HG03571 (cell line): ENCODE measurements at regions not wholly inside any gene's neighbourhood (a gene's known extent, or its start where the extent isn't known, plus 50 kb on each side); places are given as distances from the start of the nearest gene placed in this dataset.
"Not testable (repeated sequence)": the region's sequence is repeated elsewhere in the genome, so short reads cannot be mapped to it uniquely, and the experiment has no call there.

ENCODE experiments used
- ATAC-seq: cut with Tn5 transposase; IDR thresholded peaks from one replicate; pipeline ENCODE4 v1.9.1; 2021; ENCODE audit not compliant: unreplicated experiment

DNA sequence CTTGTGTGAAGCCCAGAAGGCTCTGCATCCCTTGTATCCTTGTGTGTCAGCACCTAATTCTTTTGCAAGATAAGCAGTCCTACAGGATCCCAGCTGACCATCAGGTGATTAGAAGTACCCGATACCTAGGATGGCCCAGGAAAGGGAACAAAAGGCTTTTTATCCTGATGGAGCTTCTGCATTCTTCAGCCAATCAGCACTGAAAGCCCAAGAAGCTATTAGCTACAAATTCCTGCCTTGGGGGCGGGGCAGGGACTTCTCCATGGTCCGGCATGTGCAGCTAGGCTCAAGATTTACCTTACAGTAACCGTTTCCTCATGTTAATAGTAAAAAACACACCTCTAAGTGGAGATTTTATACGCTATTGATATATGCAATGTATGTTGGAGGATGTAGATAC is 264.6 kb upstream of the THUMPD2 start:
- ATAC-seq, result no peak

DNA sequence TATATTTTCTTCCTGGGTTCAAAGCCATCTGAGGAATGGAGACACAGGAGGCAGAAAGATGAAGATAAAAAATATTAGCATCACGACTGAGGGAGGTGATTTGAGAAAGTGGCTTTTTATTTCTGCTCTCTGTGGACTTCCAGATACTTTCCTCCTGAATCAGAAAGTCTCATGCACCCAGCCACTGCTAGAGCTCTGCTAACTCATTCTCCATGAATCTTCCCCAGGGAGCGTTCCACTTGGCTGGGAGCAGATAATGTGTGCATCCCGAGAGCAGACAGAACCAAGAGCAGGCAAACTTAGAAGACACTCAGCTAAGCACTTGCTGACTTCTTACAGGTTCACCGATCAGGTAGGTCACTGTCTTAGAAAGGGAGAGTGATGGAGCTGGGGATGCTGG is 264.1 kb upstream of the THUMPD2 start:
- ATAC-seq, result no peak

DNA sequence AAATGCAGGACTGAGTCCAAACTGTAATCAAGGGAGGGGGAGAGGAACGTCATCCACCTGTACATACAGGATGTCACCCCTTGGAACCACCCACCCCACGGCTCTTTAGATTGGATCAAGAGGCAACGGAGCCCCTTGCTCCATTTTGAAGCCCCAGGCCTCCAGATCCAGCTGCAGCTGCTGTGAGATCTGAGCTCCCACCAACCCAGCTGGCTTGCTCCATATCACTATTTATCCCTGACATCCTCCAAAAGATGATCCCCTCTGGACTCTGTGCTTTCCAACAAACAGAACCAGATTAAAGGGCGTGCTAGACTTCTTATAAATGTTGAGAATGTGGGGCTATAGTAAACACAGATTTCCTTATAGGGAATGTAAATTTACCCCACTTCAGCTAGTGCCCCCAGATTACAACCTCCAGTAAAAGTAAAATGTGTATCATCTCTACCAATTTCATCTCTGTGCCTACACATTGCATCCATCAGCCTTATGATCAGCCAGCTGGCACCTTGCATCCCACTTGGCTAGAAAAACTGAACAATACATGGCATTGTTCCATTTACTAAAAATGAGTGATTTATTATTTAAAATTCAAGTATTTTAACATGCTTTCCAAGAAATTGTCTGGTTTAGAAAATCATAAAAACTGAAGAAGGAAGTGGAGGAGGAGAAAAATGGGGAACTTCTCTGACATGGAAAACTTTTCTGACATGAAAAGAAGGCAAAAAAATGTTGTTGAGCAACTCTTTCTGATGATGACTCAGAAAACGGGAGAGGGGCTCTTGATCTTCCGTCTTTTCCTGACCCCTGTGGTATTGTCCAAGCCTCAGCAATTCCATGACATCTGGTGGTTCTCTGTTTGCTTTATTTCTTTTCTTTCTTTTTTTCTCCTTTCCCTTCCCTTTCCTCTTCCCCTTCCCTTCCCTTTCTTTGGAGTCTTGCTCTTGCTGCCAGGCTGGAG is 262.6 kb upstream of the THUMPD2 start:
- no peak for ATAC-seq

DNA sequence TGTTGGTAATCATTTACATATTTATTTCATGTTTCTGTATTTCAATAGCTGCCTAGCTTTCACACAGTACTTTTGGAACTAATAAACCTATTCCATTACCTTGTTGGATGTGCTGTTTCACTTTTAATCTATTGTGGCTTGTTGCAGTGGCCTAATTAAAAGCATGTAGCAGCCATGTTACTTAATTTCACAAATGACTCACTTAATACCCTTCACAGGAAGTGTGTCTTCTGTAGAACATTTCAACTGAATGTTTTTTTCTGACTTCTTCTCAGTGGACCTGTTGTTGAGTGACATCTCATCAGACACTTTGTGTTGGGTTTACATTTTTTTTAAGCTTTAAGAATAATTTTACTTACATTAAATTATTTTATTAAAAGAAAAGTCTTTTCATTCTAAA is 260.5 kb upstream of the THUMPD2 start:
- no peak for ATAC-seq

DNA sequence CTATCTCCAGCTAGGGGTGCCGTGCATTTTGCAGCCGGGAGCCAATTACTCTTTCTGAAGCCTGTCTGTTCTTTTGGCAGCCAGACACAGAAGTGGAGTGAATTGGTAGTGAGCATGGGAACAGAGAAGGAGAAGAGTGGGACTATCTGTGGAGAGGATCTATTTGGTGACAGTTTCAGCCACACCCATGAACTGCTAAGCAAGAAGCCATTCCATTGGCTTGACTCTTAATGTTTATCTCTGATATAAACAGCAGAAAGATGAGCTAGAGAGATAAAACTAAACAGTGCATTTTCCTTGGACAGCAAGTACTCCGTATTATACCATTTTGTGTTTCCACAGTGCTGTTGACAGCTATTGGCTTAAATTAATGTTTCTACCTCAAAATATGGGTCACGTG is 259.6 kb upstream of the THUMPD2 start:
- ATAC-seq, result no peak

DNA sequence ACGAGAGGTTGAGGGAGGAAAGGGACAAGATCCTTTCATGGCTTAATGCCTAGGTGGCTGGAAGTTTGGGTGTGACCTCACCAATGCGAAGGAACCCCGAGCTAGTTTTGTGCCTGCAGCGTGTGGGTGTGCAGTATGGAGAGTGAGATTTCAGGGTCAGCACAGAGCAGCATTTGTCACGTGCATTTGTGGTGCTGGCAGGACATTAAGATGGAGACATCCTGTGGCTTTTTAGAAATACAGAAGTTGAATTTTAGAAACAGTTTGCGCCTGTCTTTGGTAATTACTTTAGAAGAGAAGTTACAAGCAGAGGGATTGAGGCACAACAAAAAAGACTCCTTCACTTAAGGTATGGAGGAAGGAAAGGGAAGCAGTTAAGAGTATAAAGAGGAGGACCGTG is 258.2 kb upstream of the THUMPD2 start:
- ATAC-seq, result no peak

DNA sequence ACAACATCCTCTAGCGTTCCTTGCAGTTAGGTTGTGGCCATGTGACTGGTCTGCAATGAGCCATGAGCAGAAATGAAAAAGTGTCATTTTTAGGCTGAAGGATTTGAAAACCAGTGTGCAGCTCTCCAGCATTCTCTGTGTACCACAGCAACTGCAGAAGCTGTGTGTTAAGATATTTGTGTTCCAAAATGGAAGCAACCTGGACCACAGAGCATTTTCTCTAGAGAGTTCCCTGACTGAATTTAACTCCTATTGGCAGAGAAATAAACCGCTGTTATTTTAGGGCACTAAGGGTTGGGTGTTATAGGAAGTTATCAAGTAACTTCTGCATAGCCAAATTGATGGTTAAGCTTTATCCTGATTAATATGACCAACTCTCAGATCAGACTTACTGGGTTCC is 257.2 kb upstream of the THUMPD2 start:
- ATAC-seq, result no peak

DNA sequence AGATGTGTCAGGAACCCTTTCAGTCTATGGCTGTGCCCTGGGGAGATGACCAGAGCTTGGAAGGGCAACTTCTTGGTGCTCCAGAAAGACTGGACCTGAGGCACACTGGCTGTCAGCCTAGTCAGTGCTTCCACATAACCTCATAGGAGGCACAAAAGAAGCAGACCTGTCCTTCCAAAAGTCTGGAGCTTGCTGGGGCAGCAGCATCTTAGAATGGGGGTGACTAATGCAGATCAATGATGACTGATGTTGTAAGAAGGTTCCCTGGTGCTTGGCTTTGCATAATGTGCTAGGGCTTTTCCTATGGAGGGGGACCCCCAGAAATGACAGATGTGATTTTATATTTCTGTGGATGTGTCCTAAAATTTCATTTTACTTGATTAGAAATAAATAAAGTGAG is 255.7 kb upstream of the THUMPD2 start:
- ATAC-seq, result no peak

DNA sequence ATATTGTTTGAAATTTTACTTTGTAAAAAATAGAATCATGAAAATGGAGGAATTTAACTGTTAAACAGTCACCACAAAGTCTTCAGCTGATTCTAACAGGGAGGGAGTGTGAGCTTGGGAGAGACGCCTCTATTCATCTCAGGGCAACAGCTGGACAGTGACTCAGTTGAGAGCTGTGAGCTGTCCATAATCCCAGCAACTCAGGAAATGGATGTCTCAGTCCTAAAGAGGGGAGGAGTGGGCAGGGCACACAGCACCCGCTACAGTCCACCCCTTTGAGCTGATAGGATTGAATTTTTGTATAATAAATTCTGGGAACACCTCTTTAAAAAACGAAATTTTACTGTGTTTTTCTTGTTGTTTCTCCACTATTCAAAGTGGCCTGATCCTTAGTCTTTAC is 255.1 kb upstream of the THUMPD2 start:
- ATAC-seq, result no peak

DNA sequence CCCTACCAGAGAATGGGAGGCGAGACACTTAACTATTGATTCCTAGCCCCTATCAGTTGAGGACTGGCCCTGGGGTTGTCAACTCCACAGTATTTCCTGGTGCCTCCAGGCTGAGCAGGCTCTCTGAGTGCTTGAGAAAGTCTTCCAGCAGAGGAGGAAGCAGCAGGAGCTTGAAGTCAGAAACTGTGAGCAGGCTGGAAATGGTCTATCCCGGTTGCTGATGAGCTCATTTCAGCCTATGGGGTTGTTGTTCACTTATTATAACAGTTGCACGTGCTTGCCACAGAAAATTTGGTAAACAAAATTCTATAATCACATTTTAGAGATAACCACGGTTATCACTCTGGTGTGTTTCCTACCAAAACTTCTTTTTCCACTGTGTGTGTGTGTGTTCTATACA is 254.7 kb upstream of the THUMPD2 start:
- no peak for ATAC-seq

DNA sequence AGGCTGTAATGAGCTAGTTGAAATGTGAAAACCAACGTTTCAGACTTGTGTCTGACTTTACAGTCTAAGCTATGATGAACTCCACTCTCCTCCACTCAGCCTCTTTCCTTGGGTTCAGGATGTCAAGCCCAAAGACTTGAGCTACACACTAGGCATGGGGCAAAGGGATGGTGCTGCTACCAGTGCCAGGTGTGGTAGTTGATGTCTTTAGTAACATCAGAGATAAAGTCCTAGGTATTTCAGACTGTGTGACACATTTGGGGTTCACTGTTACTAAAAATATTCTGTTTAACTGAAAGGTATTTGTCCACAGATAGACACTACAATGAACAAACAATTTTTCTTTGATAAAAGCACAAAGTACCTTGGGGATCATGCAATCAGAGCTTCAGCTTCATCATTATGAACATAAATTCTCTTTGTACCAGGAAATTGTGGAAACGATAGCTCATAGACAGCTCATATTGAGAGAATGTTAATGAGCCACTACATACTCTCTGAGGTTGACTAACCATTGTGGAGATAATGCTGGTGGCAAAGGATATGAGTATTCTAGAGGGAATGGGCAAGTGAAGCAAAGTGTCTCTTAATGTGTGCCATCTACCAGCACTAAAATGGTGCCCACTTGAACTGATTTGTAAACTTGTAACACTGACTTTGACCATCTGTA is 253.7 kb upstream of the THUMPD2 start:
- no peak for ATAC-seq

DNA sequence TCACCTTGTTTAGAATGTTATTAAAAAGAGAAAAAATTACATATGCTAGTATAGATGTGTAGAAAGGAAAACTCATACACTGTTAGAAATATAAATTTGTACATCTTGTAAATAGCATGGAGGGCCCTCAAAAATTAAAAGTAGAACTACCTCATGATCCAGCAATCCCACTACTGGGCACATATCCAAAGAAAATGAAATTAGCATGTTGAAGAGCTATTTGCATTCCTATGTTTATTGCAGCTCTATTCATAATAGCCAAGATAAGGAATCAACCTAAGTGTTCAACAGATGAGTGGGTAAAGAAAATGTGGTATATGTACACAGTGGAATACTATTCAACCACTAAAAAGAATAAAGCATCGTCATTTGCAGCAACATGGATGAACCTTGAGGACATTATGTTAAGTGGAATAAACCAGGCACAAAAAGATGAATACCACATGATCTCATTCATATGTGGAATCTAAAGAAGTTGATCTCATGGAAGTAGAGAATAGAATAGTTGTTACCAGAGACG is 251.5 kb upstream of the THUMPD2 start:
- no peak for ATAC-seq

DNA sequence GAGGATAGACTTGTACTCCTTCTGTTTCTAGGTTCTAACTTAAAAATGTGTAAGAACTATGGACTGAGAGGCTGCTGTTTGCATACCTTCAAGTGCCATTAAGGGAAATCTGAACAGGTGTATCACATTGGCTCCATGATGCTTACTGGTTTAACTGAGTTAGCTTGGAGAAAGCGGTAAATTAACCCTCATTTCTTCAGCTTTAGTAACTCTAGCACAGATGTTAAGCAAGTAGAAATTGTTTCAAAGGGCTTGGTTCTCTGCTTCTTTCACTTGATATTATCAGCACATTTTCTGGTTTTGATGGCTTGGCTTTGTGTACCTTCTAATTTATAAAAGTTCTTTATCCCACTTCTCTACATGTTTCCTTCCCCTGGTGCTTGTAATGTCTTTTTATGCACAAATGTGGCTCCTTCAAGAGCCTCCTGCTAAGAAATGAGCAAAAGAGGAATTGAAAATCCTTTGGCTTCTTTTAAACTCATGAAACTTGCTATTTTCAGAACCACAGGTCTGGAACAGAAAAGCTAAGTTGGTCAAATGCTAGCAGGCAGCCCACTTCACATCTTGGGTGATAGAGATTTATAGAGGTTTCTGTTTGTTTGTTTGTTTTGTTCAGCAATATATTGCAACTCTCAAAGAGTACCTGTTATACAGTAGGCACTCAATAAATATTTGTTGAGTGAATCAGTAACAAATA is 249.9 kb upstream of the THUMPD2 start:
- ATAC-seq, result no peak

DNA sequence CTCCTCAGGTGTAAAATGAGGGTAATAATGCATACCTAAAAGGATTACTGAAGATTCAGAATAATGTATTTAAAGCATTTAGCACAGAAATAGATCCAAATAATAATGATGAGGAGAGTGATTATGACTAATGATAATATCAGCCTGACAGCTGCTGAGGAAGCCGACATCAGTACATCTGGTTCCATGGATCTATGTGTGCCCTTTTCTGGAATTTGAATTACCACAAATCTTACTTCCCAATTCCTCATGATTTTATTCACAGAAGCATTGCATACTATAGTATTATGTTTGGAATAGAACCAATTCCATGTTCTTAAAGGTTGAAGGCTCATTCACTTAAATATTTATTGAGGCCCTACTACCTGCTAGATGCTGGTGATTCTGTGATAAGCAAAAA is 248.9 kb upstream of the THUMPD2 start:
- ATAC-seq, result no peak

DNA sequence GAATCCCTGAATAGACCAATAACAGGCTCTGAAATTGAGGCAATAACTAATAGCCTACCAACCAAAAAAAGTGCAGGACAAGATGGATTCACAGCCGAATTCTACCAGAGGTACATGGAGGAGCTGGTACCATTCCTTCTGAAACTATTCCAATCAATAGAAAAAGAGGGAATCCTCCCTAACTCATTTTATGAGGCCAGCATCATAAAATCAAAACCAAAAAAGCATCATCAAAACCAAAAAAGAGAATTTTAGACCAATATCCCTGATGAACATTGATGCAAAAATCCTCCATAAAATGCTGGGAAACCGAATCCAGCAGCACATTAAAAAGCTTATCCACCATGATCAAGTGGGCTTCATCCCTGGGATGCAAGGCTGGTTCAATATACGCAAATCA is 246.2 kb upstream of the THUMPD2 start:
- ATAC-seq, result not testable (repeated sequence)

DNA sequence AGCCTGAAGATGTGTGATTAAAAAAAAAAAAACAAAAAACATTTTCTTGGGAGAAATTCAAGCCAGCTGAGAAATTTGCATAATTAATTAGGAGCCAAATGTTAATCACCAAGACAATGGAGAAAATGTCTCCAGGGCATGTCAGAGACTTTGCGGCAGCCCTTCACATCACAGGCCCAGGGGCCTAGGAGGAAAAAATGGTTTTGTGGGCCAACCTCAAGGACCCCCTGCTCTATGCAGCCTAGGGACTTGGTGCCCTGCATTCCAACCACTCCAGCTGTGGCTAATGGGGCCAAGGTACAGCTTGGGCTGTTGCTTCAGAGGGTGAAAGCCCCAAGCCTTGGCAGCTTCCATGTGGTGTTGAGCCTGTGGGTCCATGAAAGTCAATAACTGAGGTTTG is 241.9 kb upstream of the THUMPD2 start:
- ATAC-seq, result no peak

DNA sequence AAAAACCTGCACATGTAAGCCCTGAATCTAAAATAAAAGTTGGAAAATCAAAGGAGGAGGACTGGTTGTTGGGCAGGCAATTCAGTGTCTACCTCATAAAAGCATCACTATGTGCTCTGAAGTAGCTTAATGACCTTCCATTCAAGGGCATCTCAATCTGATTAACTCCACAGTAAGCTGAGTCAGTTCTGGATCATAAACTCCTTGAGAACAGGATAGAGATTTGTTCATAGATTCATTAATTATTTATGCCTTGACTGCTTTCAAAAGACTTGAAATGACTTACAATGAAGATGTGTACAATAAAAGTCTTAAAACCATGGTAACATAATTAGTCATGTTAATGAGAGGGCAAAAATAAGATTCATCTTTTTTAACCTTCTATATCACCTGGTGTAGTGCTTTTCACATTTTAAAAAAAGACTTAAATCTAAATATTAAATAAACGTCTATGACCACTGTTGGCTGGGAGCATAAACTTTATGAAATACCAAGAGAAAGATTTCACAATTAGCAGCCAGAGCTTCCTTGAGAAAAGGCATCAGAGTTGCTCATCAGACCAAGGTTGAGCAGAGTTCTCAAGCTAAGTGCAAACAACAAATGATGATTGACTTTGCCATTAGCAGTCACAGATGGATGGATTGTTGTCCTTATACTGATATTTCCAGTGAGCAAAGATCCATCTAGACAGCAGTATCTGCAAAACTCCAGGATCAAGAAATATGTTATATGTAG is 237.3 kb upstream of the THUMPD2 start:
- ATAC-seq, result no peak

DNA sequence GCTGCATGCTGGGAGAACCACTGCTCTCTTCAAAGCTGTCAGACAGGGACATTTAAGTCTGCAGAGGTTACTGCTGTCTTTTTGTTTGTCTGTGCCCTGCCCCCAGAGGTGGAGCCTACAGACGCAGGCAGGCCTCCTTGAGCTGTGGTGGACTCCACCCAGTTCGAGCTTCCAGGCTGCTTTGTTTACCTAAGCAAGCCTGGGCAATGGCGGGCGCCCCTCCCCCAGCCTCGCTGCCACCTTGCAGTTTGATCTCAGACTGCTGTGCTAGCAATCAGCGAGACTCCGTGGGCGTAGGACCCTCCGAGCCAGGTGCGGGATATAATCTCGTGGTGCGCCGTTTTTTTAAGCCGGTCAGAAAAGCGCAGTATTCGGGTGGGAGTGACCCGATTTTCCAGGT is 234.9 kb upstream of the THUMPD2 start:
- ATAC-seq, result not testable (repeated sequence)

DNA sequence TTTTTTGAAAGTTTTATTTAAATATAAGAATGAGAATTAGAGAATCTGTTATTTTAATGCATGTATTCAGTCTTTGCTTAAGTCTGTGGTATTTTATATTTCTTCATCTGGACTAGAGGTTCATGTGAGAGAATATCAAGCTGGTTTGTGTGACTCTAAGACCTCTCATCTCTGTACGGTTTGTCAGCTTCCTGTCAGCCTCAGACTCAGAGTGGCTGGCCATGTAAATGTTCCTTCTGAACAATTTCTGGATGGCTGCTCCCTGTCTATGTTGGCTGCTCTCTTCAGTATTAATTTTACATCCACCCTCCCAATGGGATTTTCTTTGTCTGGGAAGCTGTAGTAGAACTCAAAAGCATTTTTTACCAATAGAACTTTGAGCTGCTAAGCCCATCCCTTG is 225.3 kb upstream of the THUMPD2 start:
- no peak for ATAC-seq

DNA sequence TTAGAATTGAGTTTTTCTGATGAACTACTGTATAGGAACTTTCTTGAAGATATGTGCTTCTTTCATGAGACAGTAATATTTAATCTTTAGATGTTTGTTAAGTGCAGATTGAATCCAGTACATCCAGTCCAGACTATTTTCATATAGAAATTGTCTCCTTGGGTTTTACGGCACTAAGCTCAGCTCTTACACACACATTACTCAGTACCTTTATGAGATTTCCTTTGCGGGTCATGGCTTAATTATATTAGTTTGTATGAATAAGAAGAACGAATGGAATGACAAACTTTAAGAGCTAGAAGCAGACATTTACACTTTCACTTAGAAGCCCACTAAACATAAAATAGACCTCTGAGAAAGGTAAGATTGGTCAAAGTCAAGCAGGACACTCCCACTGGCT is 223.3 kb upstream of the THUMPD2 start:
- ATAC-seq, result no peak

DNA sequence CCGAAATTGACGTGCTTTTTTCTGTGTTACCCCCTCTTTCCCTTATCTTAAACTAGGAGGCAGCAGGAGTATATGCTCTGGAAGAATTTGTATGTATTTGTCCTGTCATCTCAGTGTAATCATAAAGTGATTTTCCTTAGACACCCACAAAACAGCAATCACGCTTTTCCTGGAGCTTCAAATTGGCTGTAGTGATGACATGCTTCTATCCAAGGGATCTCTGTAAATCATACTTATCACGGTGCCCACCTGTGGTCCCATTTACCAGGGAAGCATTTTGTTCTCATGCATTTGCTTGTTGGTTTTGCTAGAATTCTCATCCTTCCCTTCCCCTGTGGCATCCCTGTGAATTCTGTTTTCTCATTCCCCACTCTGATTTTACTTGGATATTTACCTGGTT is 220.8 kb upstream of the THUMPD2 start:
- ATAC-seq, result no peak
